Activated CD8-positive, alpha-beta T cell treated with anti-CD3 and anti-CD28 coated beads for 36 hours (primary cell): ENCODE measurements at regions not wholly inside any gene's neighbourhood (a gene's known extent, or its start where the extent isn't known, plus 50 kb on each side); places are given as distances from the start of the nearest gene placed in this dataset.

Source experiments
- ATAC-seq: fragments of 200-7000 bp; cut with Tn5 transposase; one replicate; pipeline ENCODE4 v1.10.0; 2021; ENCODE audit warnings: mild to moderate bottlenecking, moderate library complexity
- CTCF ChIA-PET: fragments of 350-600 bp; sonication (Branson Sonifier 250); formaldehyde crosslinking; loops from one replicate; lab custom pipeline; 2021; ENCODE audit warnings: antibody characterized with exemption; lab: Charles Lee
- POLR2A ChIA-PET: fragments of 350-600 bp; sonication (Branson Sonifier 250); formaldehyde crosslinking; loops from one replicate; lab custom pipeline; 2021; ENCODE audit warnings: antibody characterized with exemption; lab: Charles Lee
- DNase-seq: peaks from one replicate; pipeline ENCODE4 v3.0.0-alpha.2; 2020
- H3K27ac Mint-ChIP-seq: one replicate; pipeline ENCODE4 v1.8.0; 2021; ENCODE audit warnings: mild to moderate bottlenecking, mixed read lengths
- H3K27me3 Mint-ChIP-seq: one replicate; pipeline ENCODE4 v1.8.0; 2021; ENCODE audit warnings: mixed read lengths
- H3K36me3 Mint-ChIP-seq: one replicate; pipeline ENCODE4 v1.8.0; 2021; ENCODE audit warnings: low read depth, mixed read lengths
- H3K4me1 Mint-ChIP-seq: one replicate; pipeline ENCODE4 v1.8.0; 2021; ENCODE audit warnings: low read depth, mixed read lengths
- H3K4me3 Mint-ChIP-seq: one replicate; pipeline ENCODE4 v1.8.0; 2021; ENCODE audit warnings: mild to moderate bottlenecking, moderate library complexity, mixed read lengths
- H3K9me3 Mint-ChIP-seq: one replicate; pipeline ENCODE4 v1.8.0; 2021; ENCODE audit warnings: mixed read lengths
- CTCF ChIP-seq: fragments of 200-600 bp; IDR thresholded peaks from one replicate; pipeline ENCODE4 v1.8.0; 2022; ENCODE audit warnings: antibody characterized with exemption, mild to moderate bottlenecking
- intact Hi-C: fragments of 100-400 bp; cut with micrococcal nuclease; formaldehyde crosslinking; loops from one replicate; pipeline ENCODE4 v1.10.0; 2022

GRCh38 chr13:74206855-74207254 lies 72.7 kb upstream of the KLF12 start:
- H3K27ac Mint-ChIP-seq: no peak overlapping the region
- POLR2A ChIA-PET: no interaction called here

GRCh38 chr13:74206061-74206561 lies 71.9 kb upstream of the KLF12 start:
- no peaks in the 10 kb centered on the region for H3K27me3 Mint-ChIP-seq
- H3K36me3 Mint-ChIP-seq: no peaks in the 10 kb centered on the region
- H3K4me3 Mint-ChIP-seq: no peak overlapping the region
- ATAC-seq: no peak
- DNase-seq: no peak
- no peak for TF ChIP-seq CTCF
- H3K4me1 Mint-ChIP-seq: no peaks in the 10 kb centered on the region
- ChIA-PET CTCF (no interaction called here), POLR2A (no interaction called here)
- intact Hi-C loops: no loop called here
- no peak overlapping the region for H3K27ac Mint-ChIP-seq
- H3K9me3 Mint-ChIP-seq: no peaks in the 10 kb centered on the region

More at GRCh38 chr13:74206855-74207254, 72.7 kb upstream of the KLF12 start:
- no peak for TF ChIP-seq CTCF
- Mint-ChIP-seq H3K36me3 (no peaks in the 10 kb centered on the region), H3K9me3 (no peaks in the 10 kb centered on the region), H3K4me1 (no peaks in the 10 kb centered on the region), H3K27me3 (no peaks in the 10 kb centered on the region), H3K4me3 (no peak overlapping the region)
- DNase-seq: no peak
- no peak for ATAC-seq
- CTCF ChIA-PET: no interaction called here
- intact Hi-C loops: no loop called here

GRCh38 chr13:74205313-74205690 lies 71.1 kb upstream of the KLF12 start:
- intact Hi-C loops: no loop called here
- Mint-ChIP-seq H3K4me1 (no peaks in the 10 kb centered on the region), H3K27ac (no peak overlapping the region), H3K36me3 (no peaks in the 10 kb centered on the region), H3K9me3 (no peaks in the 10 kb centered on the region), H3K27me3 (no peaks in the 10 kb centered on the region), H3K4me3 (no peak overlapping the region)
- POLR2A ChIA-PET: no interaction called here
- TF ChIP-seq CTCF: no peak
- CTCF ChIA-PET: no interaction called here
- DNase-seq (no peak), ATAC-seq (no peak)

- H3K36me3 Mint-ChIP-seq: no peaks in the 10 kb centered on the region
- no peaks in the 10 kb centered on the region for H3K27me3 Mint-ChIP-seq
- H3K4me1 Mint-ChIP-seq: no peaks in the 10 kb centered on the region
- intact Hi-C loops: no loop called here
- no peaks in the 10 kb centered on the region for H3K9me3 Mint-ChIP-seq
- DNase-seq (no peak), ATAC-seq (no peak)
- POLR2A ChIA-PET: no interaction called here
- no peak overlapping the region for H3K4me3 Mint-ChIP-seq
- H3K27ac Mint-ChIP-seq: no peak overlapping the region
- TF ChIP-seq CTCF: no peak
- CTCF ChIA-PET: no interaction called here
Observed at GRCh38 chr13:74204602-74205312, 70.6 kb upstream of the KLF12 start.

- H3K27me3 Mint-ChIP-seq: no peaks in the 10 kb centered on the region
- no peaks in the 10 kb centered on the region for H3K9me3 Mint-ChIP-seq
- POLR2A ChIA-PET: no interaction called here
- CTCF ChIA-PET: interaction anchor here (0.9 to 1.9 kb wide), 2 partner anchors 83 to 85 kb away, joined by 3 to 5 read pairs; no protein-coding TSS in a partner anchor
- H3K27ac Mint-ChIP-seq: no peak overlapping the region
- H3K4me3 Mint-ChIP-seq: no peak overlapping the region
- TF ChIP-seq CTCF: no peak
- intact Hi-C loops: no loop called here
- H3K36me3 Mint-ChIP-seq: no peaks in the 10 kb centered on the region
- DNase-seq: no peak
- H3K4me1 Mint-ChIP-seq: no peaks in the 10 kb centered on the region
- no peak for ATAC-seq
Observed at GRCh38 chr13:74203576-74203975, 69.4 kb upstream of the KLF12 start.
